Colonic mucosa (tissue), 4 donors: ENCODE measurements at regions not wholly inside any gene's neighbourhood (a gene's known extent, or its start where the extent isn't known, plus 50 kb on each side); places are given as distances from the start of the nearest gene placed in this dataset.

ENCODE experiments used
- DNase-seq: peaks from one replicate; pipeline ENCODE4 v3.0.0-alpha.2; 2020
- H3K27ac ChIP-seq: fragments of 200-600 bp; one replicate; pipeline ENCODE4 v1.8.0; 2021
- H3K27me3 ChIP-seq: fragments of 200-600 bp; one replicate; pipeline ENCODE4 v1.8.0; 2021
- H3K36me3 ChIP-seq: fragments of 200-600 bp; one replicate; pipeline ENCODE4 v1.8.0; 2021
- H3K4me1 ChIP-seq: fragments of 200-600 bp; one replicate; pipeline ENCODE4 v1.8.0; 2021; ENCODE audit warnings: mild to moderate bottlenecking
- H3K4me3 ChIP-seq: fragments of 200-600 bp; one replicate; pipeline ENCODE4 v1.8.0; 2021
- H3K9ac ChIP-seq, 2 donors: one replicate each; pipeline ENCODE4 v1.7.0; 2013; ENCODE audit warnings: control low read depth in 2 of 2, low read depth in 2 of 2, low read length in 2 of 2
- H3K9me3 ChIP-seq: fragments of 200-600 bp; one replicate; pipeline ENCODE4 v1.8.0; 2021
- intact Hi-C: fragments of 100-400 bp; cut with DNase I; formaldehyde crosslinking; loops from one replicate; pipeline ENCODE4 v1.14.1; 2022
- TF ChIP-seq, protein P1 (sequence below): fragments of 200-600 bp; IDR thresholded peaks from one replicate; pipeline ENCODE4 v1.8.0; 2022; ENCODE audit warnings: antibody characterized with exemption, mild to moderate bottlenecking
- donor health status: healthy.
- donor health status: DM: no; HTN: no; CAD: no.
- donor health status: DM: no; HTN: no; CAD: no.

GRCh38 chr16:59385959-59386358 is 651.8 kb upstream of the GOT2 start:
- Histone ChIP-seq H3K27ac (no peak overlapping the region), H3K9me3 (no peaks in the 10 kb centered on the region), H3K4me1 (no peaks in the 10 kb centered on the region), H3K36me3 (no peaks in the 10 kb centered on the region), H3K4me3 (no peak overlapping the region), H3K9ac (no peak overlapping the region), H3K27me3 (no peaks in the 10 kb centered on the region)
- TF ChIP-seq, protein P1, sequence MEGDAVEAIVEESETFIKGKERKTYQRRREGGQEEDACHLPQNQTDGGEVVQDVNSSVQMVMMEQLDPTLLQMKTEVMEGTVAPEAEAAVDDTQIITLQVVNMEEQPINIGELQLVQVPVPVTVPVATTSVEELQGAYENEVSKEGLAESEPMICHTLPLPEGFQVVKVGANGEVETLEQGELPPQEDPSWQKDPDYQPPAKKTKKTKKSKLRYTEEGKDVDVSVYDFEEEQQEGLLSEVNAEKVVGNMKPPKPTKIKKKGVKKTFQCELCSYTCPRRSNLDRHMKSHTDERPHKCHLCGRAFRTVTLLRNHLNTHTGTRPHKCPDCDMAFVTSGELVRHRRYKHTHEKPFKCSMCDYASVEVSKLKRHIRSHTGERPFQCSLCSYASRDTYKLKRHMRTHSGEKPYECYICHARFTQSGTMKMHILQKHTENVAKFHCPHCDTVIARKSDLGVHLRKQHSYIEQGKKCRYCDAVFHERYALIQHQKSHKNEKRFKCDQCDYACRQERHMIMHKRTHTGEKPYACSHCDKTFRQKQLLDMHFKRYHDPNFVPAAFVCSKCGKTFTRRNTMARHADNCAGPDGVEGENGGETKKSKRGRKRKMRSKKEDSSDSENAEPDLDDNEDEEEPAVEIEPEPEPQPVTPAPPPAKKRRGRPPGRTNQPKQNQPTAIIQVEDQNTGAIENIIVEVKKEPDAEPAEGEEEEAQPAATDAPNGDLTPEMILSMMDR, result no peak
- DNase-seq, result no peak
- intact Hi-C loops, result no loop called here

- Histone ChIP-seq H3K9ac (no peak overlapping the region), H3K9me3 (no peaks in the 10 kb centered on the region), H3K4me1 (no peaks in the 10 kb centered on the region), H3K36me3 (no peaks in the 10 kb centered on the region), H3K27ac (no peak overlapping the region), H3K4me3 (no peak overlapping the region), H3K27me3 (no peaks in the 10 kb centered on the region)
- DNase-seq, result no peak
- TF ChIP-seq, protein P1, result no peak
- intact Hi-C loops, result no loop called here
Observed at GRCh38 chr16:59385491-59385890, 651.4 kb upstream of the GOT2 start.

DNA sequence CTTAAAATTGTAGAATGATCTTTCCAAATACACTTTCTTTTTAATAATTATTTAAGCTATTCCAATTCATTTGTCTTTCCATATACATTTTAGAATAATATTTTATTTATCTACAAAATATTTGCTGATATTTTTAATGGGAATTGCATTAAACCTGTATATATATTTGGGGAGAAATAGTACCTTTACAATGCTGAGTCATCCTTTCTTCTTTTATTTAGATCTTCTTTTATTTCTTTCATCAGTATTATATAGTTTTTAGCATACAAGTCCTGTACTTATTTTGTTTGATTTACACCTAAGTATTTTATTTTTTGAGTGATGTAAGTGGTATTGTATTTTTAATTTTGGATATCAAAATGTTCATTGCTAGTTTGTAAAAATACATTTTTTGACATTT is 639.5 kb upstream of the GOT2 start:
- Histone ChIP-seq H3K27ac (no peak overlapping the region), H3K36me3 (no peaks in the 10 kb centered on the region), H3K27me3 (no peaks in the 10 kb centered on the region), H3K4me1 (no peaks in the 10 kb centered on the region), H3K4me3 (no peak overlapping the region), H3K9ac (no peak overlapping the region), H3K9me3 (no peaks in the 10 kb centered on the region)
- TF ChIP-seq, protein P1, result no peak
- DNase-seq, result no peak
- intact Hi-C loops, result no loop called here

GRCh38 chr16:59370717-59371116 is 636.6 kb upstream of the GOT2 start:
- TF ChIP-seq, protein P1, result no peak
- Histone ChIP-seq H3K9me3 (no peaks in the 10 kb centered on the region), H3K4me1 (no peaks in the 10 kb centered on the region), H3K4me3 (no peak overlapping the region), H3K36me3 (no peaks in the 10 kb centered on the region), H3K27me3 (no peaks in the 10 kb centered on the region), H3K9ac (no peak overlapping the region), H3K27ac (no peak overlapping the region)
- no peak for DNase-seq
- intact Hi-C loops, result no loop called here

GRCh38 chr16:59369523-59369922 is 635.4 kb upstream of the GOT2 start:
- TF ChIP-seq, protein P1, result no peak
- no peaks in the 10 kb centered on the region for H3K36me3 ChIP-seq
- no peaks in the 10 kb centered on the region for H3K9me3 ChIP-seq
- no peak overlapping the region for H3K27ac ChIP-seq
- no peaks in the 10 kb centered on the region for H3K27me3 ChIP-seq
- H3K9ac ChIP-seq, result no peak overlapping the region
- H3K4me3 ChIP-seq, result no peak overlapping the region
- H3K4me1 ChIP-seq, result no peaks in the 10 kb centered on the region
- no peak for DNase-seq
- intact Hi-C loops, result no loop called here

DNA sequence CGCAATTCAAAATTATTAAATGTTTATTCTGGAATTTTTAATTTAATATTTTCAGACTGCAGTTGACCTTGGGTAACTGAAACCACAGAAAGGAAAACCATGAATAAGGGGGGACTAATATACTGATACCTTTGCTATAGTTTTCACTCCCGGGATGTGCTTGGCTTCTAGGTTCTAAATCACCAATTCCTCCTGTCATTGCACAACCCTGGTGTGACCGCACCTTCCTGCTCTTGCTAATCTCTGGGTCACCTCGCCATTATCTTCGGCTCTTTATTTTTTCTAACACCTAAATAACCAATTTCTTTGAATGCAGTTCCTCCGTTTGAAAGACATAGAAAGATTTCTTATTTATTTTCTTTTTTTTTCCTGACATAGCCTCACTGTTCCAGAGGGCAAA is 634.5 kb upstream of the GOT2 start:
- TF ChIP-seq, protein P1, result no peak
- Histone ChIP-seq H3K4me1 (no peaks in the 10 kb centered on the region), H3K27ac (no peak overlapping the region), H3K36me3 (no peaks in the 10 kb centered on the region), H3K4me3 (no peak overlapping the region), H3K9ac (no peak overlapping the region), H3K9me3 (no peaks in the 10 kb centered on the region), H3K27me3 (no peaks in the 10 kb centered on the region)
- intact Hi-C loops, result no loop called here
- DNase-seq, result no peak
